Stimulated activated CD8-positive, alpha-beta memory T cell treated with anti-CD3 and anti-CD28 coated beads, Interleukin-2, amount 100 ng/mL, for 48 hours (primary cell): ENCODE measurements at regions not wholly inside any gene's neighbourhood (a gene's known extent, or its start where the extent isn't known, plus 50 kb on each side); places are given as distances from the start of the nearest gene placed in this dataset.
A peak's percentile ranks its signal among the peaks of the same experiment; 100 is the strongest.
"Not testable (repeated sequence)": the region's sequence is repeated elsewhere in the genome, so short reads cannot be mapped to it uniquely, and the experiment has no call there.

Experiments
- DNase-seq, 2 donors: peaks; one replicate each; pipeline ENCODE4 v3.0.0-alpha.2; 2020; ENCODE audit warnings: low read depth in 2 of 2

DNA sequence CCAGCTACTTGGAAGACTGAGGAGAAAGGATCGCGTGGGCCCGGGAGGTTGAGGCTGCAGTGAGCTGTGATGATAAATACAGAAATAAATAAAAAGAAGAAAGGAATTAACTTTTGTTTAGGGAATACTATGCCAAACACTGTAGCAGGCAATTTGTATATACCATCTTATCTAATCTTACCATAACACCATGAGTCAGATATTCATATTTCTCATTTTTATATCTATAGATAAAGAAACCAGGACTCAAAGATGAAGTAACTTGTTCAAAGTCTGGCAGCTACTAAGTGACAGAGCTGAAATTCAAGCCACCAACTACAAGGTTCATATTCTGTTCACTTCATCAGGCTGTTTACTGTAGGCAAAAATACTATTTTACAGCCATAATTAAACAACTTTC is 119.2 kb upstream of the SLC39A10 start:
- no peak for DNase-seq

DNA sequence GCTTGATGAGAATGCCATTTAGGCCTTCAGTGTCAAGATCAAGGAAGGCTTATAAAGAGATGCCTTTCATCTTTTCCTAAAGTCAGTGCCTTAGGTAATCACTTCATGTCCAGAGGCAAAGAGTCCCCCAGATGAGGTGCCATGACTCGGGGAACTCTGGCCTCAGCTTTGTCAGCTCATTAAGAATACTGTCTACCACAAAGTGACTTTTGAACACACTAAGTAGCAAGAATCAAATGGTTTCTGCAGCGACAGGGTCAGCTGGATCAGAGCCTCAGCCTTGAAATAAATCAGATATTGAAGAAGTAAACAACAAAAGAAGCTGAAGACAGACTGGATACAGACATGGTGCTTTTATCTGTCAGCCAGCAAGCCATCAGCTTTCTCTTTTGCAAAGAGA is 120.1 kb upstream of the SLC39A10 start:
- no peak for DNase-seq

DNA sequence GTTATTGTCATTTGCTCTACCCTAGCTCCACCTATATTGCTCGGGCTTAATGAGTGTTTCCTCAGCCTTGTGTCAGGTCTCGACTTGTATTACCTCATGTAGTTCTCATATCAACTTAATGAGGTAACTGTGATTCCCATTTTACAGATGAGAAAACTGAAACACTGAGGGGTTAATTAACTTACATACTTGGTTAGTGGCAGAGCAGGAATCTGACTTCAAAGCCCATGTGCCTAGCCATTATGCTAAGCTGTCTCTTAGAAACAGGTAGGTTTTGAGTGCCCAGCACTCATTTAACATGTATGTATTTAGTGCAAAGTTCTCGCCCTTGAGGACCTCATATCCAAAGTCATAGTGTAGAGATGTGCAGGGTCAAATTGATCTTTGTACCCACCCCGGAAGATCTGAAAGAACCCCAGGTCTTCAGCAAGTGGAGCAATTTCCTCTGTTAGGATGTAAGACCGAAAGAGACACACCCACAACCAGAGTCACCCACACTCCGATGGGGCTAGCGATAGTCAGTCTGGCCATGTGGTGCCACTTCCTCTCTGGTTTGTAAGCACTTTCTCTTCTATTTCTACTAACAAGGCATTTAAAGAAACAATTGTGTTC is 121.0 kb upstream of the SLC39A10 start:
- peak; percentile 45 to 54 for DNase-seq

DNA sequence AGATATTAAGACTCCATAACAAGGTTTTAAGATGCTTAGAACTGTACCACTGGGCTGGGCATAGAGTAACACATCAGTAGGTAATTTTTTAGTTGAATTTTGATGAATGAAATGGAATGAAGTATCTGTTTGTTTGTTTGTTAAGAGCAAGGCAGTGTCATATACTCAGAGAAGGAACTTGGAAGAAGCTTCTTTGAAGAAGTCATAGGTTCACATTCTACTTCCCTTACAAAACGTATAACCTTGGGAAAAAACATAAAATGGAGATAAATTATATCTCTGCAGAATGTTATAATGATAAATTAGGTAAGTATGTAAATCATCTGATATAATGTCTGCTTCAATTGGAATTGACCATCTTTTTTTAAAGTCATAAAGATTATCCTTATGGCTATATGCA is 122.1 kb upstream of the SLC39A10 start:
- no peak for DNase-seq

DNA sequence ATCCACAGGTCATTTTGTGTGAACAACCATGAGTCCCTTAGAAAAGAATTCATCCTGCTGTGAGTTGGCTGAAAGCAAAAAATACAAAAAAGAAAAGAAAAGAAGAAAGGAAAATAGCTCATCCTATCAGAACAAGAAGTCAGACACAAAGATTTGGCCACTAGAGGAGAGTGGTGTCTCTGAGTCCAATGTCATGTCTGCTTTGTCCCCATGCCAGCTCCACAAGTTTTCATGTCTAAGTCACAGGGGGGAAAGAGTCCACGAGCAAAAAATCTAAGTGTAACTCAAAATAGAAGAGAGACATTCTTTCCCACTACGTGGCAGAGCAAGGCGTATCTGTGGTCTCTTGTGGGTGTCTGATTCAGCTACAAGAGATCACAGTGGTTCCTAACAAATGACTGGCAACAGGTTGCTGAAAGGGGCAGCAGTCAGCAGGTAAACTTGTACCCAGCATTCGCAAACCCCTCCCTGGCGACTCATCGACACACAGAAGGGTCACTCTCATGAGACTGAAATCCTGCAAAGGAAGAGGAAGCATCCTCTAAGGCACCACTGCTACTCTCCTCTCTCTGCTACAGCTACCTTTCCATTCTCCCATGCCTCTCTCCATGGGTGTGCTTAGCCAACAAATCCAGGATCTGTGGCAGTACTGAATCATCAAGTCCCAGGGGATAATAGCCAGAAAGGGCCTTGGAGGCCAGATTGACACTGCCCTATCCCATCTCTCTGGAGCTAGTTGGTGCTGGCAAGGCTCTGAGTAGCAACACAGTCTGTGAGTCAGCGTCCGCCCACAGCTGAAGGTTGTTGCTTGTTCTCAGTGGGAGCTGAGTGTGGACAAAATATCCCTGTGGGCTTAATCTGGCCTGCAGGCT is 123.0 kb upstream of the SLC39A10 start:
- DNase-seq: peak; percentile 43 to 66

DNA sequence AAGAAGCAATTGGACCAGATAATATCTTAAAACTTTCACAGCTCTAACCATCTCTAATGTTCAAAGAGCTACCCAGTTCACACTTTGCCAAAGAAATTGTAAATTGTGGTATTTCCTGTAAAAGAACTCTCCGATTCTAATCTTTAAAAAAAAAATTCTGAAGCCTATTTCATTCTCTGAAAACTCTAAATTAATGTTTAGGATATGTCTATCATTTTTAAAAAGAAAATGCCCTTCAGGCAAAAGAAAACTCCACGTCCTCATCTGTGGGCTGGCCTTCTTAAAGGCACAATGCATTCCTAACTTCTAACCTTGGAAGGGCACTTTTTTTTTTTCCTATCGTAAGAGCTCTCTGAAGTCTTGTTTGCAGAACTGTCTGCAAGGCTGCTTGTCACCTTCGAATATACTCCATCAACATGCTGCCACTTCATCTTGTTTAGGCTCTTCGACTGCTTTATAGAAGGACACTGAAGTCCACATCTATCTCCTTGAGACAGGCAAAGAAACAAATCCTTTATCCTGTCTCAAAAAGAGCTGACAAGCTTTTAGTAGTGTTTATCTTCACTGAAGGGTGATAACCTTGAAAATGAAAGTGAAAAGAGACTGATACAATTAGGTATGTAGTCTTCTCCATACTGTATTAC is 124.3 kb upstream of the SLC39A10 start:
- no peak for DNase-seq

DNA sequence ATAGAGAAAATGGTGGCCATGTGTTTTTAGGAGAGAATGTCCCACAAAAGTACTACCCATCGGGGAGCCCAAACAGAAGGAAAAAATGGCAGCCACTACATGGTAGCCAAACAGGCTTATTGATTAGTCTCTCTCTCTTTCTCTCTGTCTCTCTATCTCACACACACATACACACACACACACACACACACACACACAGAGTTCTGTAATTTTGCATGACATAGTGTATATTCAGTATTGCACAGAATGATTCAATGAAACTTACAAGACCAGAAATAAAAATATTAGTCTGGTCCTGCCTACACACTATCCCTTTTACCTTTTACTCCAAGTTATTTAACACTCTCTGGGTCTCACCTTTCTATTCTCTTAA is 124.8 kb upstream of the SLC39A10 start:
- DNase-seq: no peak

DNA sequence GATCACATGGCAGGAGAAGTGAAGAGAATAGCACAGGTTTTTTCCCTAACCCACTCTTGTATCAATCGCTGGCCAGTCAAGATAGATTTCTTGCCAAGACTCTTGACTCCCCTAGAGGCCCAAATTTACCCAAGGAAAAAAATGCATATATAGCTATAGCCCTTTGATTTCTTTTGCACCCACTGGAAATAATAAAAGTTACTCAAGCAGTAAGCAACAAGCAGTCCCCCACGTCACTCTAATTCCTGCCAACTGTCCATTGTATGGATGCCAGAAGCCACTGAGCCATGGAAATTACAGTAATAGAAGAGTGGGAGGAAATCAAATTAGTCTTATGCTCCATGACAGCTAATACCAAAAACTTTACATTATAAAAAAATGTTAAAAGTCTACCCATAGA is 125.3 kb upstream of the SLC39A10 start:
- no peak for DNase-seq

DNA sequence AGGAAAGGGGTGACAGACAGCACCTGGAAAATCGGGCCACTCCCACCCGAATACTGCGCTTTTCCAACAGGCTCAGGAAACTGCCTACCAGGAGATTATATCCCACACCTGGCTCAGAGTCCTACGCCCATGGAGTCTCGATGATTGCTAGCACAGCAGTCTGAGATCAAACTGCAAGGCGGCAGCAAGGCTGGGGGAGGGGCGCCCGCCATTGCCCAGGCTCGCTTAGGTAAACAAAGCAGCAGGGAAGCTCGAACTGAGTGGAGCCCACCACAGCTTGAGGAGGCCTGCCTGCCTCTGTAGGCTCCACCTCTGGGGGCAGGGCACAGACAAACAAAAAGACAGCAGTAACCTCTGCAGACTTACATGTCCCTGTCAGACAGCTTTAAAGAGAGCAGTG is 133.8 kb upstream of the SLC39A10 start:
- DNase-seq: not testable (repeated sequence)

DNA sequence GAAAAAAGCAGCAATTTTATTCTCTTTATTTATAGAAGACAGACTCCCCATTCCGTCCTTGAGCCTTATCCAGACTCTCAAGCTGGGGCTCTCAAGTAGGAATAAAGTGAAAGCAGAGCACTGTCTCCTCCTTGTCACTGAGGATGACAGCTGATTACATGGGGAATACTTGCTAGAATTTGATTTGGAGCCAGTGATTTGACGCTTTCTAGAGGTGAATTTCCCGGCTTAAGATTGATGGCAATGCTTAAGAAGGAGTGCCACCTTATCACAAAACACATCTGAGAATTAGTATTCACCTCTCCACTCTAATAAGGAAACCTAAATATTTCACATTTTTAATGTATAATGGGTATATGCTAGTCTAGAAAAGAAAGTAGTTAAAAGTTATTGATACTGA is 135.4 kb upstream of the SLC39A10 start:
- no peak for DNase-seq

DNA sequence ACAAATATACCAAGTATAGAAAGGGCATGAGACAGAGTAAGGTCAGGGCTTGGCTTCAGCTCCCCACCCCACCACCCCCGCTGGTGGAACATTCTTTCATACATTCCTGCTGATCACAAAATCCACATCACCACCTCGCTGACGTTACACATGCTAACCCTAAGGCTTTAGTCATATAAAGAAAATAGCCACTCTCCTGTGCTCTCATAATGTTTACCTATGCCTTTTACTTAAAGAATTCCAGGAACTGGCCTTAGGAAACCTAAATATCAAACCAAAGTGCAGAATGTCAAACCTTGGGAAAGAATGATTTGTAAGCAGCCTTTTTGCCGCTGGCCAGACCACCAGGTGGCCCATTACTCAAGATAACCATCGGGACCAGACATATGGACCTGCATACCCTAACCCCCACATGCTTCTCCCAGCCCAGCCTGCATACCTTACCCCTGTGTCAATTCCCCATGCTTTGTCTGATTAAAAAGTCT is 136.3 kb upstream of the SLC39A10 start:
- DNase-seq: no peak

DNA sequence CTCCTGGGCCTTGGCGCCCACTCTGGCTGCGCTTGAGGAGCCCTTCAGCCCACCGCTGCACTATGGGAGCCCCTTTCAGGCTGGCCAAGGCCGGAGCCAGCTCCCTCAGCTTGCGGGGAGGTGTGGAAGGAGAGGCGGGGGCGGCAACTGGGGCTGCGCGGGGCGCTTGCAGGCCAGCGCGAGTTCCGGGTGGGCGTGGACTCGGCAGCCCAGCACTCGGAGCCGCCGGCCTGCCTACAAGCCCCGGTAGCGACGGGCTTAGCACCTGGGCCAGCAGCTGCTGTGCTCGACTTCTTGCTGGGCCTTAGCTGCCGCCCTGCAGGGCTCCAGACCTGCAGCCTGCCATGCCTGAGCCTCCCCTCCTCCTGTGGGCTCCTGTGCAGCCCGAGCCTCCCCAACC is 141.5 kb upstream of the SLC39A10 start:
- DNase-seq: no peak

DNA sequence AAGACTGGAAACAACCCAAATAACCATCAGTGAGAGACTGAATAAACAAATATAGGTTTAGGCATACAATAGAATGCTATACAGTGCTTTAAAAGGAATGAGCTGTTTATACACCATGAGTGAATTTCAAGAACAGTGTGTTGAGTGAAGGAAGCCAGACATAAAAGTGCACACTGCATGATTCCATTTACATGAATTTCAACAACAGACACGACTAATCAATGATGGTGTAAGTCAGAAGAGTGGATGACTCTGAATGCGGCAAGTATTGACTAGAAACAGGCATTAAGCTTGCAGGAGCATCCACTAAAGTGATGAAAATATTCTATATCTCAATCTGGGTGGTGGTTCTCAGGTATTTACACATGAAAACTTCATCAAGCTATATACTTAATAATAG is 142.7 kb upstream of the SLC39A10 start:
- DNase-seq: no peak

DNA sequence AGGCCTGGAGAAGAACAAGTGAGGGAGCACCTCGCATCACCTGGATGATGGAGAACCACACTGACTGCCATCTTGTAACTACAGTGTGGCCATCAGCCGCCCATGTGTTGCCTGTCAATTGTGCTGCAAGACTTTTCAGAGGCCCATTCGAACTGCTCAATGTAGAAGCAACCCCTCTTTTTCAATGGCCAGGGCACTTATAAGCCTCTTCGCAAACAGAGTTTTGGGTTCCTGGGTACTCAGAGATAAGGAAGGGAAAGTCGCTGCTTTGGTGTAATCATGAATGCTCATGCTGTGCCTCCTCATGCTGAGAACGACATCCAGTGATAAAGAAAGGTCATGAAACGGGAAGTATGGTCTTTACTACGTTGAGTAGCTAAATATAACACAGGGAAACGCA is 143.9 kb upstream of the SLC39A10 start:
- DNase-seq: no peak

DNA sequence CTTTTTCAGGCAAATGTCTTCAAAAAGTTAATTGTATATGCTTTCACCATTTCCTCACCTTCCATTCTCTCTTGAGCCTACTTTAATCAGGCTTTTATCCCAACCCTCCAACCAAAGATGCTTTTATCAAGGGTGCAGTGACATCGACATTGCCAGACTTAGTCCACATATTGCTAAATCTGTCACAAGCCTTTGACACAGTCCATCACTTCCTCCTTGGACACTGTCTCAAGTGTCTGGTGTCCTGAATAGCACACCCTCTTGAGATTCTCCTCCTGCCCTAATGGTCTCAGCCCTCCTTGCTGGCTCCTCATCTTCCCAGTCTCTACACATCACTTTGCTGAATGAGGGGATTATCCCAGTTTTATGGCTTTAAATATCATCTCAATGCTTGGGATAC is 147.5 kb upstream of the SLC39A10 start:
- DNase-seq: no peak

DNA sequence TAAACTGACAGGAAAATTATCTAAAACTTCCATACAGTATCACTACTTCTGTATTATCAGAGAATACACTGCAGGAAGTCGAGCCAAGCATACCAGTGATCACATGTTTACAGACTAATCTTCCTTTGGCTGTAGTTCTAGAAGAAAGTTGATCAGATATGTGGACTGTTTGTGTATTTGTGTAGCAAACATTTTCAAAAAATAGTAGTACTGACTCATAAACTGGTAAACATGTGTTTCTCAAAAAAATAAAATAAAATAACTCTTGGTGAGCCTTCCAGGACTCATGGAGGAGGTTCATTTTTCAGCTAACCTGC is 148.9 kb upstream of the SLC39A10 start:
- no peak for DNase-seq

DNA sequence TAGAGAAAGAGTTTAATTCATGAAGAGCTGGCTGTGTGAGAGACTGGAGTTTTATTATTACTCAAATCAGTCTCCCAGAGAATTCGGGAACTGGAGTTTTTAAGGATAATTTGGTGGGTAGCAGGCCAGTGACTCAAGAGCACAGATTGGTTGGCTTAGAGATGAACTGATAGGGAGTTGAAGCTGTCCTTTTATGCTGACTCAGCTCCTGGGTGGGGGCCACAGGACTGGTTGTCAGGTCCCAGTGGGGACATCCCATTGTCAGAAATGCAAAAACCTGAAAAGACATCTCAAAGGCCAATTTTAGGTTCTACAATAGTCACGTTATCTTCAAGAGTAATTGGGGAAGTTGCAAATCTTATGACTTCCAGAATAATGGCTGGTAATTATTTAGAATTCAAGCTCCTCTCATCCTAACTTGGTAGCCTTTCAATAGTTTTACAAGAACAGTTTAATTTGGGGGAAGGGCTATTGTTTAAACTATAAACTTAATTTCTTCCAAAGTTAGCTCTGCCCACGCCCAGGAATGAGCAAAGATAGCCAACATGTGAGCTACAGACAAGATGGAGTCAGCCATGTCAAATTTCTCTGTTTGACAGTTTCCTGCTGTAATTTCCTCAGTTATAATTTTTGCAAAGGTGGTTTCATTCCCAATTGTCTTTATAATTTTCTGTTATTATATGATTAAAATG is 149.4 kb upstream of the SLC39A10 start:
- DNase-seq: no peak

DNA sequence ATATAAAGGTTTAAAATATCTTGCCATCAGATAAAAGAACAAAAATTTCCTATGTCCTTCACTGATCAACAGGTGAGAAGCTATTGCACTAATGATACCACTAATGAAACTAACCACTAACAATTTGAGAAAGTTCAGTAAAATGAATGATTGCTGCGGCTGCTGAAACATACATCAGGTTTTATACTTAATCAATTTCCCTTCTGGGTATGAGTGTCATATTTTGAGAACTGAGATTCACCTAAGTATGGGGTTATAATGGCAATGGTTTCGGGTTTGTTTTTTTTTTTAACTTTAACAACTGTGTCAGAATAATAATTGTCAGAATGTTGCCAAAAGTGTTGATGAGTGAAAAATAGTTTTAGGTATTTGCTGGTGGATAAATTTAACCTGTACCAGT is 151.3 kb upstream of the SLC39A10 start:
- DNase-seq: no peak

DNA sequence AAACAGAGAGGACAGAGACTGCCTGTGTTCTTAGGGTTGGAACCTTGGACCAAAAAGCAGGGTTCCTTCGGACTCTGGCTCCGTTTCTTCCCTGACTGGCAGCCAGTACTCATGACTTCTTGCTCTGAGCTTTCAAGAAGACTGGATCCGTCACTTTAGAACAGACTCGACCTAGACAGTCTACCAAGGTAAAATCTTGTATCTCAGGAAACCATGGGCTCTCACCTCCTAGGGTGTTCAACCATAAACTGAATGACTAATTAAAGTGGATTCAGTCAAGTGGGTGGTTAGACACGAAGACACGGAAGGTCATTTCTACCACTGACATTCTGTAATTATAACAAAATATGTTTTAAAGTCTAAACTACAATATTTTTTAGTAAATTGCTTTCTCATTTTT is 153.8 kb upstream of the SLC39A10 start:
- no peak for DNase-seq

DNA sequence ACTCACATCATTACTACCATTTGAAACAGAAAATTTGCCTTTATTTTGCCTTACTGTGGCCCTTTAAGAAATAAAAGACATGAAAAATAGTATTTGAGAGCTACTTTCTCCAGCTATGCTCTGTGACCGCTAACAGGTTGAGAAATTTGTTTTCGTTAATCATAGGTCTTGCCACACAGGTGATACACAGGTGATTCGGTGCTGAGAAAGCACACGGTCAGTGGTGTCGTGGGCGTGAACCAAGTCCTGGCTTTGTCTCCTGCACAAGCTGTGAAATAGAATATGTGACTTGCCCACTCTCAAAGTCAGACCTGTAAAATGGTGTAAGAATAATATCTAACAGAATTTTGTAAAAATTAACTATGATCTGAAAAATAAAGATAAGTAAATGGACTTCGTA is 155.3 kb upstream of the SLC39A10 start:
- no peak for DNase-seq

DNA sequence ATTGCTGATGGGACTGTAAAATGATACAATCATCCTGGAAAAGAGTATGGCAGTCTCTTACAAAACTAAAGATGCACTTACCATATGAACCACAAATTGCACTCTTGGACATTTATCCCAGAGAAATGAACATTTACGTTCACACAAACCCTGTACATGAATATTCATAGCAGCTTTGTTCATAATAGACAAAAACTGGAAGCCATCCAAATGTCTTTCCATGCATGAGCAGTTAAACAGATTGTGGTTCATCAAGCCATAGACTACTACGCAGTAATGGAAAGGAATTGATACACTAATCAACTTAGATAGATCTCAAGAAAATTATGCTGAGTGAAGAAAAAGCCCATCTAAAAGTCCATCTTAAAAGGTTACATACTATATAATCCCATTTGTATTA is 156.1 kb upstream of the SLC39A10 start:
- DNase-seq: no peak

DNA sequence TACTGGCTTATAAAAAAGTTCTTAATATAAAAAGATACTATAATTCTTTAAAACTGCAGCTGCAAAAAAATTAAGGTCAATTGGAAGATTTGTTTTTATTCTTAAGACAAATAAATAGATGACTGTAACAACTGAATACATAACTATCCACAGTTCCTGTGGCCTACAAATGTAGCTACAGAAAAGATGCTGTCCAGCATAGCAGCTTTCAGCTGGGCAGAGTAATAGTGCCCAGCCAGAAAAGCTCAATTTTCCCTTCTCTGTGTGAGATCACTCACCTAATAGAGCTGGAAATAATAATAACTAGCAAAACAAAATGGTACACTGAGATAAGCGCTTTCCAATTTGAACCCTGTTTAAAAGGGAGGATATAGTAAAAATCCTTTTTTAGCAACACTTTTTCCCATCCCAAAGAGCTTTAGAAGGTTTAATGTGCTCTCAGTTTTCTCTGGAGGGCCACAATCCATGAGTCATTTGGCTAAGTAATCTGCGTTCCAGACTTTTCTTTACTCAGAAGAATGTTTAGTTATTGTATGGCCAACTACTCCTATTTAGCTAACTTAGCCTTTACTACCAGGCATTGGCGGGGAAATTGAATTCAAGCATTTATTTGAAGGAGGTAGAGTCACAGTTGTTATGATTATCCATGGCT is 158.1 kb upstream of the SLC39A10 start:
- no peak for DNase-seq
